HUDEP-2 (cell line): ENCODE measurements at regions not wholly inside any gene's neighbourhood (a gene's known extent, or its start where the extent isn't known, plus 50 kb on each side); places are given as distances from the start of the nearest gene placed in this dataset.
"Not testable (repeated sequence)": the region's sequence is repeated elsewhere in the genome, so short reads cannot be mapped to it uniquely, and the experiment has no call there.

ENCODE experiments used
- DNase-seq, 76 experiments: peaks; one replicate each; lab custom pipeline; 2025; ENCODE audit not compliant: unreplicated experiment in 76 of 76; lab: John Stamatoyannopoulos, UW

DNA sequence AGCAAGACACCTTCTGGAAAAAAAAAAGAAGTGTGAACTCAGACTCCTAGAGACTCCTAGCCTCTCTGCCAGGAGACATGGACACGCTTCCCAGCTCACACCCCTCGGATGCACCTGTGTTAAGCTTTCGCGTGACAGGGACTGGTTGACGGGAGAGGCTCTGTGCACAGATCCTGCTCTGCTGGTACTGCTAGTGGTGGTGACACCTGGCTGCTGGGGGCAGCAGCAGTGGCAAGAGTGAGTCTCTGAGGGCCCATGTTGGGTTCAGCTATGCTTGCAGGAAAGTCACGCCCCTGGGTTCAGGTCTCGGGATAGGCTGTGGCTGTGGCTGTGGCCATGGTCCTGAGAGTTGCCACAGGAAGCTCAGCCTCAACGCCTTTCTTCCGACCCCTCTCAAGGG is 81.1 kb downstream of the XRCC2 start:
- DNase-seq = no peak

DNA sequence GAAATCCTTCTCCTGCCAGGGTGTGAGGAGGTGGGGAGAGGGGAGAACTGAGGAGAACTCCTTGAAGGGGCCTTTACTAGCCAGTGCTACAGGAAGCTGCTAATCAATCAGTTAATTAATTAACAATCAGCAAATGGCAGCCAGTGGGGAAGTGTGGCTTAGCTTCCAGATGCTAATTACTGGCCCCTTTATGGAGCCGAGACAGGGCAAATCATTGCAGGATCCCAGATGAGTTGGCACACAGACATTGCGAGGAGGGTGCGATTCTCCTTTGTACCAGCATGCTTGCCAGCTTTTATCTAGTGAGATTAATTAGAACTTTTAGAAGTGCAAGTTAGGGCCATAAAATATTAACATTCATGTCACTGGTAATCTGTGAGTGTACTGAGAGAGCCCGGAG is 84.0 kb downstream of the XRCC2 start:
- no peak for DNase-seq

DNA sequence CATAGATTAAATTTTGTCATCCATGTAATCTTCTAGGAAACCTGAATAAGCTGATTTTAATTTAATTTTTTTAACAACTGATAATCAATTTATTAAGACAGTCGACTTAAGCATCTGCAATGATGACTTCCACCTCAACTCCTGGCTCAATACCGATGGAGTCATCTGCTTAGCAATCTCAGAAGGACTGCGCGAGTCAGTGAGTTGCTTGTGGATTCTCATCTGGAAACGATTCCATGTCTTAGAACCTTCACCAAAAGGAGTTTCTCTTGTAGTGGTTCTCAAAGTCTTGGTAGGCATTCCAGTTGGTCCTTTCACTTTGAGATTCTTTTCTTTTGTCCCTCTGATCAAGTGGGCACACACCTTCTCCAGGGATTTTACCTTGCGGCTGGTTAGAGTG is 85.5 kb downstream of the XRCC2 start:
- no peak for DNase-seq

DNA sequence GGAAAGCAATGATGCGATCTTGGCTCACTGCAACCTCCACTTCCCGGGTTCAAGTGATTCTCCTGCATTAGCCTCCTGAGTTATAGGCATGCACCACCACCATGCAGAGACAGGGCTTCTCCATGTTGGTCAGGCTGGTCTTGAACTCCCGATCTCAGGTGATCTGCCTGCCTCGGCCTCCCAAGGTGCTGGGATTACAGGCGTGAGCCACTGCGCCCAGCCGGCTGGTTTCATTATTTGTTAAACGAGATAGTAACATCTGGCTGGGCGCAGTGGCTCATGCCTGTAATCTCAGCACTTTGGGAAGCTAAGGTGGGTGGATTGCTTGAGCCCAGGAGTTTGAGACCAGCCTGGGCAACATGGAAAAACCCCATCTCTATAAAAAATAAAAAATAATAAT is 86.1 kb downstream of the XRCC2 start:
- not testable (repeated sequence) for DNase-seq

DNA sequence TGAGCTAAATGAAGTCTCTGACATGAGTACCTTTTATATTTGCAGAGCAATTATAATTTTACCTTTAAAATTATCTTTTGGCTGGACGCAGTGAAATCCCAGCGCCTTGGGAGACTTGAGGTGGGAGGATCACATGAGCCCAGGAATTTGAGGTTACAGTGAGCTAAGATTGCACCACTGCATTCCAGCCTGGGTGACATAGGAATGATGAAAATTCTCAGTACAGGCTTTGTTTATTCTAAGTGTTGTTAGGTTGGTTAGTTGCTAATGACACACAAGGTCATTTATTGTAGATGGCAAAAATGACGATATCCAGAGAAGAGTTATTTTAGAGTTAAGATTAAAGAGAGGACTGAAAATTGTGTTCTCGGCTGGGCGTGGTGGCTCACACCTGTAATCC is 87.6 kb downstream of the XRCC2 start:
- no peak for DNase-seq

DNA sequence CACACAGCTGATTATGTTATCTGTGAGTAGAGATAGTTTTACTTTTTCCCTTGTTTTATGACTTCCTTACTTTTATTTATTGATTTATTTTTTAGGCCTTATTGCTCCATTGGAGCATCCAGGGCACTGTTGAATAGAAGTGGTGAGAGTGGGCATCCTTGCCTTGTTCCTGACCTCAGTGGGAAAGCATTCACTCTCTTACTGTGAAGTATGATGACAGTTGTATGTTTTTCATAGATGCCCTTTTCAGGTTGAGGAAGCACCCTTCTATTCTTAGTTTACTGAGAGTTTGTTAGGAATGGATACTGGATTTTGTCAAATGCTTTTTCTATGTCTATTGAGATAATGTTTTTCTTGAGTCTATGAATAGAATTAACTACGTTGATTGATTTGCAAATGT is 88.6 kb downstream of the XRCC2 start:
- no peak for DNase-seq

DNA sequence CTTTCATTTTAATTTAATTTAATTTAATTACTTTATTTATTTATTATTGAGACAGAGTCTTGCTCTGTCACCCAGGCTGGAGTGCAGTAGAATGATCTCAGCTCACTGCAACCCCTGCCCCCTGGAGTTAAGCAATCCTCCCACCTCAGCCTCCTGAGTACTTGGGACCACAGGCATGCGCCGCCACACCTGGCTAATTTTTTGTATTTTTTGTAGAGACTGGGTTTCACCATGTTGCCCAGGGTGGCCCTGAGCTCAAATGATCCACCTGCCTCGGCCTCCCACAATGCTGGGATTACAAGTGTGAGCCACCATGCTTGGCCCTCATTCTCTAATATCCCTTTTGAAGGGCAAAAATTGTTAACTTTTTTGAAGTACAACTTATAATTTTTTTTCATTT is 92.9 kb downstream of the XRCC2 start:
- no peak for DNase-seq

DNA sequence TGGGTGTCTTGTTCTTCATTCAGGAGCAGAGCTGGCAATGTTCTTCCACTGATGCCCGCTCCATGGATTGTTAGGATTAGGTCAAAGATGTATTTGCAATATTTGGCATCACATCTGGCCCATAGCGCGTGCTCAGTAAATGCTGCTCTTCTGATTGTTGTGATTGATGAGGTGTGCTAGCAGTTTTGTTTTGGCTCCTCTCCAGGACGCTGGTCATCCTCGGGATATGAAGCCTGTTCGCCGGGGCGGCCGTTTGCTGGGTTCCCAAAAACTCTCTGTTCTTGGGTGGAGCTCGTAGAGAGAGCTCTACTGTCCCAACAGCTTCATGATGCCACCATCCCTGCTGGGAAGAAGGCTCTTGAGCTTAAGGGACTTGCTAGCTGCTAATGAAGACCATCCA is 96.9 kb downstream of the XRCC2 start:
- DNase-seq = no peak

DNA sequence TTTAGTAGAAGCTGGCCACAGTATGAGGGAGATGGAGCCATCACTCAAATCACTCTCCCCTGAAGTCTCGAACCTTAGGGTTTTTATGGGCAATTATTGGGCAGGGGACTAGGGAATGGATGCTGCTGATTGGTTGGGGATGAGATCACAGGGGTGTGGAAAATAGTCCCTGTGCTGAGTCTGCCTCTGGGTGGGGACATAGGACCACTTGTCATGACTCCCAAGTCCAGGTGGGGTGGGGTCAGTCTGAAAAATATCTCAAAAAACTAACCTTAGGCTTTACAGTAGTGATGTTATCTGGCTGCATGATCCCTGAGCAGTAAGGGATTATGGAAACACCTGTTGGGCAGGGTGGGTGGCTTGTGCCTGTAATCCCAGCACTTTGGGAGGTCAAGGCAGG is 98.6 kb downstream of the XRCC2 start:
- DNase-seq = no peak

DNA sequence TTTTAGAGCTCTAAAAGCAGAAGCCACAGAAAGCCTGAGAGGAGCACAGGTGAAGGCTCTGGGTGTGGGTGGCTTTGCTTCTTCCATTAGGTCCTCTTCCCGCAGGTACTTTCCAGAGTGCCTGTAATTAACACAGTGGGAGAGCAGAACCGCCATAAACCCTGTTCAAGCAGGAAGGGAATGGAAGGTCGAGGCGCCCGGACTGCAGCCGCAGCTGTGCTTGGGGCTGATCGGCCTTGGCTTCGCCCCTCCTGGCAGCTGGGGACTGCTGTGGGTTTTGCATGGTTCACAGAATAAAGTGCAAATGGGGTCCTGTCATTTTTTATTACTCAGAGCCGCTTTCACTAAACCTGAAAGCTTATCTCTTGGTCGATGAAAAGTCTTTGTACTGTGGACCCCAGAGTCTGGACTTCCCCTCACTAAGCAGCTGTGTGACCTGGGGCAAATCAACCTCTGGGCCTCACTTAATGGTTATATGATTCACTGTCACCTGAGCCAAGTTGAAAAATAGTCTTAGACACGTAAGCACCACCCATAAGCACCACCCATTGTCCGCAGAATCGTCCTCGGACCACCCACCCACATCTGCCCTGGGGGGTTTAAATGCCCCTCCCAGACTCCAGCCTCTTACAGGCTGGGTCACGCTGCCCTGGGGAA is 100.9 kb downstream of the XRCC2 start:
- DNase-seq = no peak

DNA sequence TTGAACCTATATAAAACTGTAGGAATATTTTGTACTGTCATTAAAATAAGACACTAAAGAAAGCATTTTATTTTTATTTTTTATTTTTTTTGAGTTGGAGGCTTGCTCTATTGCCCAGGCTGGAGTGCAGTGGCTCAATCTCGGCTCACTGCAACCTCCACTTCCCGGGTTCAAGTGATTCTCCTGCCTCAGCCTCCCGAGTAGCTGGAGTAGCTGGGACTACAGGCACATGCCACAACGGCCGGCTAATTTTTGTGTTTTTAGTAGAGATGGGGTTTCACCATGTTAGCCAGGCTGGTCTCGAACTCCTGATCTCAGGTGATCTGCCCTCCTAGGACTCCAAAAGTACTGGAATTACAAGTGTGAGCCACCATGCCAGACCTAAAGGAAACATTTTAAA is 102.8 kb downstream of the XRCC2 start:
- not testable (repeated sequence) for DNase-seq

DNA sequence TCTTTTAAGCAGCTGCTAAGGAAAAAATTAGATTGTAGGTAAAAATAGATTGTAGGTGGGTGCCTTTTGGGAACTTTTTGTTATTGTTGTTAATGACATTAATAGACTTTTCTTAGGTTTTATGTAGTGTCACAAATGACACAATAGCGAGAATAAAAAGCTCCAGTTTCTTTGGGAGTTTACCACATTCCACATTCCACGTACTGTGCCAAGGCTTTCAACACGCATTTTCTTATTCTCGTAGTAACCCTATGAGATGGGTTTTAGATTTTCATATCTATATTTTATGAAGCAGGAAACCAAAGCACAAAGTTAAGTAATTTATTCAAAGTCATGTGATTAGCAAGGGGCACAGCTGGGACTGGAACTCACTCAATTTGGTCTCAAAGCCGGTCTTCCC is 103.8 kb downstream of the XRCC2 start:
- no peak for DNase-seq

DNA sequence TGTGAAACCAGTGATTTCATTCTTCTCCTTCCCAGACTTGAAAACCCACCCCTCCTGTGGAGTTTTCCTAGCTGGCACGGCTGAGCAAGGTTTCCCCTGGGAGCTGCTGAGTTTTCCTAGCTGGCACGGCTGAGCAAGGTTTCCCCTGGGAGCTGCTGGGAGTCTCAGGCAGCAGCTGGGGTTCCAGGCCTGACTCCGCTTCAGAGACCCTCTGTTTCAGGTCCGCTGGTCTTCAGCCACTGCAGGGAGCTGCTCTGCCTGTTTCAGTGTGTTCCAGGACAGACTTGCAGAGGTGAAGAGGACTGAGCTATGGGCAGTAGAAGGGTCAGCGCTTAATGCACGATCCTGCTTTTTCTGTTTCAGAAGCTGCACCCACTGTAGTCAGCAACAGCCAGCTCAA is 104.9 kb downstream of the XRCC2 start:
- no peak for DNase-seq

DNA sequence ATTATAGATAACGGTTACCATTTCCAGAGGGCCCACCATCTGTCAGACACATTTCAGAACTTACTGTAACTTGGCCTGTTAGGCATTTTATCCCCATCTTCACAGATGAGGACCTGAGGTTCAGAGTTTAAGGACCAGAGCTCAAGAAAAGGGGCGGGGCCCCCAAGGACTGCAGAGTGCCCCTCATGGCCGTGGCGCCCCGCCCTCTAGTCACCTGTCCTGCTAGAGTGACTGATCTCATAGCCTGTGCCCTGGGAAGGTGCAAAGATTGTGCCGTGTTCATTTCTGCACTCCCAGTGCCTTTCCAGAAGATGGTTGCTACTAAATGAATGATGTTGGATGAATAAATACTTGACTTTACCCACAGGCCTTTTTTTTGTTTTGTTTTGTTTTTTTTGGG is 107.0 kb downstream of the XRCC2 start:
- DNase-seq = no peak

DNA sequence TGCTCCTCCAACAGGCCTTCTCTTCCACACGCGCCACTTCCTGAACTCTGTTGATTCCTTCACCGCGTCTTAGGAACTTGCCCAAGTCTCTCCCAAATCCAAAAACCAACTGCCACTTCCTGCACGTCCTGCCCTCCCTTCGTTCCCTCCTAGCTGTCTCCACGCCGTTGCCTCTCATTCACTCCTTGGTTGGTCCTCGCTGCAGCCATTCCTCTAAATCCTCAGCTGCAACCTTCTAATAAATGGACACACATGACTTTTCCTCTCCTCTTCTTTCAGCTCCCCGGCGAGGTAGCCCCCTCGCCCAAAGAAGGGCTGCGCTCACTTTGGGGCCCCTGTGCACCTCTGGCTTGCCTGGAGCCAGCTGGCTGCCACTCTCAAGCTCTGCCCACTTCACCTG is 110.2 kb downstream of the XRCC2 start:
- DNase-seq = no peak

DNA sequence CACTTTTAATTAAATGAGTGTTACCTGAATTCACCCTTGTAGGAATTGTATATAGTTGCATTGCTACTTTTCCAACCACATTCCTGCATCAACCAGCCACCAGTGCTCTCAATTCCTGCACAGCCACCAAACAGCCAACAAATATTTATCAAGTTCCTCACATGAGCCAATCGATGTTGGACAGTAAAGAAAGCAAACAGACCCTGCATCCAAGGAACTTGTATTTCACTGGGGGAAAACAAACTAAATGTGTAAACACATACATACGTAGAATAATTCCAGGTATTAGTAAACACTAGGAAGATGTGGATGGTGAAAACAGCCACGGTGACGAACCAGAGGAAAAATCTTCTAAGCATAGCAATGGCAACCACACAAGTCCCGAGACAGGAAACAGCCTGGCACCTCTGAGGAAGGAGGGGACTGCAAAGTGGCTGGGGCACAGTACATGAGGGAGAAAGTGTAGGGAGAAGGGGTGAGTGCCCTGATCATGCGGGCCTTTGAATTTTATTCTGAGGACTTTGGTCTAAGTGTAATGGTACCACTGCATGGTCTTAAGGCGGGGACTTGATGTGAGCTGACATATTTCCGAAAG is 111.2 kb downstream of the XRCC2 start:
- no peak for DNase-seq

DNA sequence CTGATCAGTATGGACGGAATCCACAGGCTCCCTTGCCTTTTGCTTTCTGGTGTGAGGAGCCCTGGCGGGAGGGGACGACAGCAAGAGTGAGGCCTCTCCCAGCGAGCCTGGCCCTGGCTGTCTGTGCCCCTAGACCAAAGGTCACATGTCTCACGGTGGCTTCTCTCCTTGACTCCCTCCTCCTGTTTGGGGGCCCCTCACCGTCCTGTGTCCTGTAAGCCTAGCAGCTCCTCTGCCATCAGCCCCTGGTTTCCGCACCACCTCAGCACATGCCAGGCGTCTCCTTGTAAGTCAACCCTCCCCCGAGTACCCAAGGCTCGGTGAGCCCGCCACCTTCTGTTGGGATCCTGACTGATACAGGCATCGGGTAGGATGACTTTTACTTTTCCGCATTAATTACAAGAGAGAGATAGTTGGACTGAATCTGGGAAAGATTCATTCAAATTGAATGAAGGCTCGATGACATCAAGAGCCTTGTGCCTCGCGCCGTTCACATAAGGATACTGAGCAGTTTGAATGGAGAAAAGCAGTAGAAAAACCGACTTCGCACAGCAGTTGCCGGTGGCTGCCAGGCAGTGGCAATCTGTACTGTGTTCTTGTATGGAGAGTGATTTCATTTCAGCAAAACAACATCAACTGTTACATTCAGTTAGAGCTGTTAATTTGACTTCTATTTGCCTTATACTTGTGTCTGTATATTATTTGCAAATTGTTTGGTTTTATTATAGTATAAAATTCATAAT is 119.8 kb downstream of the XRCC2 start:
- no peak for DNase-seq

DNA sequence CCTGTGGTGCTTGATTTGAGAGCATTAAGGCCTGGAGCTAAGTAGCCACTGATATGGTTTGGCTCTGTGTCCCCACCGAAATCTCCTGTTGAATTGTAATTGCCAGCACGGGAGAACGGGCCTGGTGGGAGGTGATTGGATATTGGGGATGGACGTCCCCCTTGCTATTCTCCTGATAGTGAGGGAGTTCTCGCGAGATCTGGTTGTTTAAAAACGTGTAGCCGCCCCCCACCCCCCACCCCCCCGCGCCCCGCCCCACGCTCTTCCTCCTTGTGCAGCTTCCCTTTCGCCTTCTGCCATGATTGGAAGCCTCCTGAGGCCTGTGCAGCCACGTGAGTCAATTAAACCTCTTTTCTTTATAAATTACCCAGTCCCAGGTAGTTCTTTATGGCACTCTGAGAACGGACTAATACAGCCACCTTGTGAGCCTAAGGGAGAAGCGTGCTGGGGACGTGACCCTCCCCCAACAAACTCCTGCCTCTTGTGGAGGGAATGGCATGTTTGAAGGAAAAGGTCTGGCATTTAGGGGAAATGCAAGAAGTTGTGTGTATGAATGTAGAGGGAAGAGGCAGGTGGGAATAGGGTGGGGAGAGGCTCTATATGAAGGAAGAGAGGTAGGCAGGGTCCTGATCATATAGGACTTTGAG is 118.0 kb upstream of the KMT2C start:
- DNase-seq = no peak

DNA sequence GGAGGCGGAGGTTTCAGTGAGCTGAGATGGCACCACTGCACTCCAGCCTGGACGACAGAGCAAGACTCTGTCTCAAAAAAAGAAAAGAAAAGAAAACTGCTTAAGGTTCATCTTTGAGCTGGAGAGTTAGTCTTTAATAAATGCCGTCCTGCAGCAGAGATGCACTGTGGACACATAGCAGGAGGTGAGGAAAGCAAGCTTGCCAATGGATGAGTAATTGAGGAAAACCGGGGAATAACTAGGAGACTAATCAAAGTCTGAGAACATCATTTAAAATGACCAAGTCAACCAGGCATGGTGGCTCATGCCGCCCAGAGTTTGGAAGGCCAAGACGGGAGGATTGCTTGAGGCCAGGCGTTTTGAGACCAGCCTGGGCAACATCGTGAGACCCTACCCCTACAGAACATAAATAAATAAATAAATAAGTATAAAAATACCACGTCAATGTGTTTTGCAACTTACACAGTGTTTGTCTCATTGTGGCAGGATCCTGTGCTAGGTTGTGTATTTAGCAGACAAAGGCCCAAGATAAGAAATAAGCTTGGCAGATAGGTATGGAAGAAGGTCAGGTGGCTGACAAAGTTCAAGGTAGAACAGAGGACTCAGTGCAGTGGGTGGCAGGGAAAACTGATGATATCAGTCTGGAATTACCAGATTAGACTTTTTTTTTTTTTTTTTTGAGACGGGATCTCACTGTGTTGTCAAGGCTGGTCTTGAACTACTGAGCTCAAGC is 115.7 kb upstream of the KMT2C start:
- no peak for DNase-seq

DNA sequence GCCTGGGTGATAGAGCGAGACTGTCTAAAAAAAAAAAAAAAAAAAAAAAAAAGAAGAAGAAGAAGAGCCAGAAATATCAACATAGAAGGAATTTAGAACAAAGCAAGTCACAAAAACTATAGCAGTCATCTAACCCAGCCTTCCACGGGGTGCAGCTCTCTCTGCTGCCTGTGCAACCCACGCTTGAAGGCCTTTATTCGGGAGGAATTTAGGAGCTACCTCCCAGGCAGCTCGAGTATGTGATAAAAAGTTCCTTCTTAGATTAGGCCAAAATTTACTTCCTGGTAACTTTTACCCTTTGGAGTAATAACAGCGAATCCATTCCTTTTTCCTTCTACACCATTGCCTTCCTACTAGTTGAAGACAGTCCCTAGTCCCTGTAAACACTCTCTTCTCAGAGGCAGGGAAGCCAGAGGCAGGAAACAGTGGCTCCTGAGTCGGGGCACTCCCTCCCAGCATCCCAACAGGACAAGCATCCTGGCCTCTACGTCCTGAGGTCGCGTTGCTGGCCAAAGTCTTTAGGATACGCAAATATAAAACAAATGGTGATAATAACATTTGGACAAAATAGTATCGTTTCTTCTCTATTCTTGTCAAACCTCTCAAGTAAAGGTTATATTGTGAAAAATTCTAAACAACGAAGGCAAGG is 109.3 kb upstream of the KMT2C start:
- no peak for DNase-seq

DNA sequence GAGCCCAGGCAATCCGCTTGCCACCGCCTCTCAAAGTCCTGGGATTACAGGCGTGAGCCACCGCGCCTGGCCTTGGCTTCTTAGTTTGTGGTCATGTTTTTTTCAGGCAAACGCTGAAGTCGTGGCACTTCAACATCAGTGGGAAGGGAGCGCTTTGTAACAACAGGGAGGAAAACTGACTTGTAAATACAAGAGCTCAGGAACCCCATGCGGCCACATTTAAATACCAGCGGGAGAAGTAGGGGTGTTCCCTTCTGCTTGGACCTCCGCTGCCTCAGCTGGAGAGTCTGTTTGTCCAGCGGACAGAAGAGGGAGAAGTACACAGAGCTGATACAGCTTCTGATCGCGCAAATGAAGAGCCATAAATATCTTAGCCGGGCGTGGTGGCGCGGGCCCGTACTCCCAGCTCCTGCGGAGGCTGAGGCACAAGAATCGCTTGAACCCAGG is 108.7 kb upstream of the KMT2C start:
- DNase-seq = no peak
